HCT116 (cell line): ENCODE measurements at regions not wholly inside any gene's neighbourhood (a gene's known extent, or its start where the extent isn't known, plus 50 kb on each side); places are given as distances from the start of the nearest gene placed in this dataset.

Experiments used
- ATAC-seq: fragments of 200-7000 bp; cut with Tn5 transposase; 2 replicates; pipeline ENCODE4 v1.9.1; 2020; ENCODE audit warnings: mild to moderate bottlenecking, moderate library complexity
- BruUV-seq: library from RNA; stranded (reverse); fragments of 400-500 nt; replicated peaks from 2 replicates; lab custom pipeline; 2021; lab: Mats Ljungman, UMichigan
- CTCF ChIA-PET: fragments of 300-600 bp; sonication (Branson Sonifier 250); formaldehyde crosslinking; loops from one replicate; lab custom pipeline; 2021; ENCODE audit warnings: antibody characterized with exemption; lab: Charles Lee
- POLR2A ChIA-PET: fragments of 300-600, 350-600 bp; sonication (Branson Sonifier 250); formaldehyde crosslinking; loops from one replicate; lab custom pipeline; 2021; ENCODE audit warnings: antibody characterized with exemption; lab: Charles Lee
- RAD21 ChIA-PET, 2 experiments: fragments of 300-600 bp; sonication (Branson Sonifier 250); formaldehyde crosslinking; loops; one replicate each; lab custom pipeline; 2023; ENCODE audit warnings: low total read pairs in 2 of 2; ENCODE audit not compliant: uncharacterized antibody in 2 of 2, unreplicated experiment in 2 of 2, low non-redundant PET in 1 of 2; lab: Charles Lee
- DNase-seq: peaks from one replicate; pipeline ENCODE4 v3.0.0-alpha.2; 2010; ENCODE audit warnings: low read depth, low spot score
- H2AFZ ChIP-seq: fragments of 200-600 bp; shearing (Covaris generic), sonication (generic); 2 replicates; pipeline ENCODE4 v1.6.1; 2017; ENCODE audit warnings: low read depth, mixed run types, mixed read lengths, antibody characterized with exemption, low read length; ENCODE audit not compliant: poor library complexity, severe bottlenecking
- H3K27ac ChIP-seq: 2 replicates; pipeline ENCODE4 v1.5.1; 2012; ENCODE audit warnings: low read depth, low read length
- H3K27me3 ChIP-seq: fragments of 200-600 bp; sonication (generic); 2 replicates; pipeline ENCODE4 v1.6.1; 2016; ENCODE audit warnings: mixed run types, low read length, mixed read lengths; ENCODE audit not compliant: insufficient read depth
- H3K36me3 ChIP-seq, 2 experiments: fragments of 200-500 bp in 1 of 2; fragments of 200-600 bp in 1 of 2; sonication (Bioruptor generic) in 1 of 2; sonication (generic) in 1 of 2; 2 replicates each; pipeline versions ENCODE4 v1.5.1 to v1.6.1; 2014 to 2016; ENCODE audit warnings: low read length in 2 of 2, inconsistent platforms in 1 of 2, mixed read lengths in 1 of 2, mixed run types in 1 of 2; ENCODE audit not compliant: insufficient read depth in 2 of 2, control insufficient read depth in 1 of 2
- H3K4me1 ChIP-seq, 2 experiments: fragments of 200-600 bp in 1 of 2; sonication (generic) in 1 of 2; 2 replicates each; pipeline versions ENCODE4 v1.5.1 to v1.6.1; 2012 to 2017; ENCODE audit warnings: low read length in 2 of 2, inconsistent platforms in 1 of 2, mild to moderate bottlenecking in 1 of 2, mixed read lengths in 1 of 2, mixed run types in 1 of 2, moderate library complexity in 1 of 2; ENCODE audit not compliant: insufficient read depth in 2 of 2, control insufficient read depth in 1 of 2
- H3K4me2 ChIP-seq: fragments of 200-600 bp; sonication (generic); 2 replicates; pipeline ENCODE4 v1.6.1; 2017; ENCODE audit warnings: mixed run types, low read length, mixed read lengths
- H3K4me3 ChIP-seq, 2 experiments: fragments of 200-600 bp in 1 of 2; sonication (generic) in 1 of 2; replicated peaks in 1 of 2; 2 replicates each; pipeline ENCODE4 v1.5.1; 2011 to 2016; ENCODE audit warnings: low read length in 2 of 2, control low read depth in 1 of 2, low read depth in 1 of 2, mild to moderate bottlenecking in 1 of 2, mixed read lengths in 1 of 2, mixed run types in 1 of 2
- H3K79me2 ChIP-seq: fragments of 200-600 bp; sonication (generic); 2 replicates; pipeline ENCODE4 v1.6.1; 2017; ENCODE audit warnings: mild to moderate bottlenecking, mixed run types, low read length, moderate library complexity, mixed read lengths; ENCODE audit not compliant: insufficient read depth
- H3K9ac ChIP-seq: fragments of 200-600 bp; sonication (generic); 2 replicates; pipeline ENCODE4 v1.6.1; 2016; ENCODE audit warnings: low read length, mixed read lengths
- H3K9me2 ChIP-seq: fragments of 200-600 bp; sonication (generic), shearing (Covaris generic); 2 replicates; pipeline ENCODE4 v1.6.1; 2017; ENCODE audit warnings: mixed run types, mild to moderate bottlenecking, moderate library complexity; ENCODE audit not compliant: insufficient read depth
- H3K9me3 ChIP-seq, 2 experiments: fragments of 200-500 bp in 1 of 2; fragments of 200-600 bp in 1 of 2; sonication (Bioruptor generic) in 1 of 2; sonication (generic) in 1 of 2; 2 replicates each; pipeline ENCODE4 v1.6.1; 2014 to 2017; ENCODE audit warnings: low read length in 2 of 2, mixed read lengths in 2 of 2, inconsistent platforms in 1 of 2, low read depth in 1 of 2, mild to moderate bottlenecking in 1 of 2, mixed run types in 1 of 2, moderate library complexity in 1 of 2; ENCODE audit not compliant: control insufficient read depth in 1 of 2, insufficient read depth in 1 of 2
- H4K20me1 ChIP-seq: fragments of 200-600 bp; sonication (generic), shearing (Covaris generic); 2 replicates; pipeline ENCODE4 v1.6.1; 2017; ENCODE audit warnings: mixed run types, mild to moderate bottlenecking, moderate library complexity; ENCODE audit not compliant: insufficient read depth
- CBX3 ChIP-seq: IDR thresholded peaks from 2 replicates; pipeline ENCODE4 v1.6.1; 2012; ENCODE audit warnings: low read depth
- CEBPB ChIP-seq: IDR thresholded peaks from 2 replicates; pipeline ENCODE4 v1.6.1; 2012; ENCODE audit warnings: low read depth
- EGR1 ChIP-seq: IDR thresholded peaks from 2 replicates; pipeline ENCODE4 v1.6.1; 2012; ENCODE audit warnings: low read depth
- ELF1 ChIP-seq: IDR thresholded peaks from 2 replicates; pipeline ENCODE4 v1.6.1; 2012; ENCODE audit warnings: low read depth, borderline replicate concordance
- FOSL1 ChIP-seq: IDR thresholded peaks from 2 replicates; pipeline ENCODE4 v1.6.1; 2012; ENCODE audit warnings: low read depth
- JUND ChIP-seq: IDR thresholded peaks from 2 replicates; pipeline ENCODE4 v1.6.1; 2012
- POLR2A ChIP-seq: IDR thresholded peaks from 2 replicates; pipeline ENCODE4 v1.7.0; 2011; ENCODE audit warnings: borderline replicate concordance; ENCODE audit not compliant: insufficient read depth, insufficient read length; ENCODE audit errors: extremely low read depth
- SIN3A ChIP-seq: IDR thresholded peaks from 2 replicates; pipeline ENCODE4 v1.6.1; 2012; ENCODE audit warnings: low read depth
- SP1 ChIP-seq: IDR thresholded peaks from 2 replicates; pipeline ENCODE4 v1.6.1; 2012; ENCODE audit warnings: low read depth
- SRF ChIP-seq: IDR thresholded peaks from 2 replicates; pipeline ENCODE4 v1.6.1; 2012; ENCODE audit warnings: low read depth
- TCF7L2 ChIP-seq: IDR thresholded peaks from 2 replicates; pipeline ENCODE4 v1.7.0; 2011; ENCODE audit warnings: borderline replicate concordance, inconsistent platforms; ENCODE audit not compliant: insufficient read depth, insufficient read length; ENCODE audit errors: extremely low read depth
- YY1 ChIP-seq: IDR thresholded peaks from 2 replicates; pipeline ENCODE4 v1.6.1; 2011; ENCODE audit warnings: low read length, low read depth, moderate library complexity, mild to moderate bottlenecking; ENCODE audit not compliant: insufficient replicate concordance; ENCODE audit errors: extremely low read depth
- ZFX ChIP-seq: fragments of 450-650 bp; IDR thresholded peaks from 2 replicates; pipeline ENCODE4 v1.6.1; 2017
- intact Hi-C: fragments of 100-400 bp; cut with micrococcal nuclease; formaldehyde crosslinking; loops from 2 replicates; pipeline ENCODE4 v1.10.0; 2022
- TF ChIP-seq, protein P1 (sequence below): IDR thresholded peaks from 2 replicates; pipeline ENCODE4 v1.6.1; 2012
- TF ChIP-seq, protein P2 (sequence below): IDR thresholded peaks from 2 replicates; pipeline ENCODE4 v1.6.1; 2012

DNA sequence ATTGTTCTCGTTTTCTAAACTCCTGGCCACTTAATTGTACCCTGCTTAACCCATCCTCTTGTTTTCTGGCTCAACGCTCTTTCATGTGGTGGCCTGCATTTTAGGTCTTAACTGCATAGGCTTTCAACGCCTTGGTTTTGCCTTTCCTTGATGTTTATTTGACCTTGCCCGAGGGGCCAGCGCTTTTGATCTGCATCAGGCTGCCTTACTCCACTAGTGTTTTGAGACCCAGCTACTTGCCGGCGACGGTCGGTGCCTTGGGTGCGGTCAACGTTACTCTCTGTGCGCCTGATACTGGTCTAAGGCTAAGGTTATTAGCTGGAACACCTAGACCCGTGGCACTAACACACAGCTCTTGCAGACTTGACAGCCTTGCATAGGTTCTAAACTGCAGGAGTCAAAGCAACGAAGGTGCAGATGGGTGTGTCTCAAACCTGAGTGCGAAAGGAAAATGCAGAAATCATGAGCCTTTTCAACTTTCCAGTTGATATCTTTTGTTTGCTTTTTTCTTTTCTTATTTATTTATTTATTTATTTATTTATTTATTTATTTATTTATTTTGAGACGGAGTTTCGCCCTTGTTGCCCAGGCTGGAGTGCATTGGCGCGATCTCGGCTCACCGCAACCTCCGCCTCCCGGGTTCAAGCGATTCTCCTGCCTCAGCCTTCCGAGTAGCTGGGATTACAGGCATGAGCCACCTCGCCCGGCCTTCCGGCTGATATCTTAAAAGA, 138.8 kb downstream of the HFE start:
- ChIA-PET CTCF (no interaction called here), POLR2A (interaction anchor here (1.0 to 3.7 kb wide), 4 partner anchors 21 to 52 kb away, joined by 3 to 25 read pairs (median 4); a partner anchor contains a TSS), RAD21 (no interaction called here)
- BruUV-seq: no TSS peak
- no peaks in the 10 kb centered on the region for H3K9me2 ChIP-seq
- TF ChIP-seq CEBPB (no peak), JUND (no peak), FOSL1 (no peak), ELF1 (no peak), YY1 (no peak), SIN3A (no peak), EGR1 (no peak), ZFX (no peak), SP1 (no peak), TCF7L2 (no peak), CBX3 (no peak), POLR2A (no peak), SRF (no peak)
- TF ChIP-seq, protein P1, sequence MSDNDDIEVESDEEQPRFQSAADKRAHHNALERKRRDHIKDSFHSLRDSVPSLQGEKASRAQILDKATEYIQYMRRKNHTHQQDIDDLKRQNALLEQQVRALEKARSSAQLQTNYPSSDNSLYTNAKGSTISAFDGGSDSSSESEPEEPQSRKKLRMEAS: no peak
- TF ChIP-seq, protein P2, sequence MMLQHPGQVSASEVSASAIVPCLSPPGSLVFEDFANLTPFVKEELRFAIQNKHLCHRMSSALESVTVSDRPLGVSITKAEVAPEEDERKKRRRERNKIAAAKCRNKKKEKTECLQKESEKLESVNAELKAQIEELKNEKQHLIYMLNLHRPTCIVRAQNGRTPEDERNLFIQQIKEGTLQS: no peak
- intact Hi-C loops: loop anchor here (2.0 kb wide), 1 partner anchor 85 kb away; no protein-coding TSS in a partner anchor
- ATAC-seq: no peak
- DNase-seq: no peak
- no peak overlapping the region for H3K4me3 ChIP-seq
- no peak overlapping the region for H3K27ac ChIP-seq
- no peaks in the 10 kb centered on the region for H4K20me1 ChIP-seq
- no peaks in the 10 kb centered on the region for H3K9me3 ChIP-seq
- H3K27me3 ChIP-seq: no peaks in the 10 kb centered on the region
- H3K36me3 ChIP-seq: peaks cover 3 to 9% of the 10 kb centered on the region in 2 experiments; a peak in 2 of 4 replicates
- no peak overlapping the region for H3K9ac ChIP-seq
- H3K79me2 ChIP-seq: no peaks in the 10 kb centered on the region
- no peak overlapping the region for H3K4me2 ChIP-seq
- H3K4me1 ChIP-seq: peaks cover 11 to 26% of the 10 kb centered on the region in 2 experiments; a peak in 3 of 4 replicates
- no peak overlapping the region for H2AFZ ChIP-seq
